ENCODE measurements at regions not wholly inside any gene's neighbourhood (a gene's known extent, or its start where the extent isn't known, plus 50 kb on each side); places are given as distances from the start of the nearest gene placed in this dataset.

- intact Hi-C loops (cut with micrococcal nuclease): no loop called here
- Mint-ChIP-seq H3K4me3 (no peak overlapping the region), H3K27ac (no peak overlapping the region), H3K4me1 (no peaks in the 10 kb centered on the region), H3K36me3 (no peaks in the 10 kb centered on the region), H3K27me3 (peaks cover 7 to 11% of the 10 kb centered on the region in 2 donors), H3K9me3 (peaks cover 0 to 4% (median 0%) of the 10 kb centered on the region in 8 donors)
- POLR2A ChIA-PET (ENCODE audit: partially characterized antibody): no interaction called here
- no peaks in the 10 kb centered on the region for H3K9me3 ChIP-seq (ENCODE audit: control insufficient read depth in 1 of 2, low read length in 2 of 2)
- no peak overlapping the region for H3K4me3 ChIP-seq (ENCODE audit: low read length in 2 of 2)
- DNase-seq: no peak
- CTCF ChIA-PET (ENCODE audit: partially characterized antibody): no interaction called here
- no peaks in the 10 kb centered on the region for H3K4me1 ChIP-seq (ENCODE audit: insufficient read depth, low read length)
- H3K27me3 ChIP-seq (ENCODE audit: insufficient read depth, low read length): no peaks in the 10 kb centered on the region
- H3K36me3 ChIP-seq (ENCODE audit: insufficient read depth, low read length): no peaks in the 10 kb centered on the region
- no peak overlapping the region for H3K27ac ChIP-seq (ENCODE audit: low read depth, low read length)
Measured at GRCh38 chr22:26103023-26103422, 66.2 kb upstream of the SEZ6L start.

- Histone ChIP-seq H3K4me1 (ENCODE audit: insufficient read depth, low read length) (no peaks in the 10 kb centered on the region), H3K9me3 (ENCODE audit: control insufficient read depth in 1 of 2, low read length in 2 of 2) (no peaks in the 10 kb centered on the region), H3K27ac (ENCODE audit: low read depth, low read length) (no peak overlapping the region), H3K27me3 (ENCODE audit: insufficient read depth, low read length) (no peaks in the 10 kb centered on the region), H3K36me3 (ENCODE audit: insufficient read depth, low read length) (no peaks in the 10 kb centered on the region), H3K4me3 (ENCODE audit: low read length in 2 of 2) (no peak overlapping the region)
- H3K4me3 Mint-ChIP-seq: no peak overlapping the region
- intact Hi-C loops (cut with micrococcal nuclease): no loop called here
- H3K36me3 Mint-ChIP-seq: no peaks in the 10 kb centered on the region
- POLR2A ChIA-PET (ENCODE audit: partially characterized antibody): no interaction called here
- DNase-seq: no peak
- CTCF ChIA-PET (ENCODE audit: partially characterized antibody): no interaction called here
- peaks cover 0 to 7% (median 3%) of the 10 kb centered on the region in 8 donors for H3K9me3 Mint-ChIP-seq
- no peaks in the 10 kb centered on the region for H3K4me1 Mint-ChIP-seq
- H3K27ac Mint-ChIP-seq: no peak overlapping the region
- peaks cover 10 to 14% of the 10 kb centered on the region in 2 donors for H3K27me3 Mint-ChIP-seq
Measured at GRCh38 chr22:26106412-26106811, 62.9 kb upstream of the SEZ6L start.

- intact Hi-C loops (cut with micrococcal nuclease): no loop called here
- H3K9me3 Mint-ChIP-seq: peaks cover 0 to 12% (median 2%) of the 10 kb centered on the region in 8 donors
- no peaks in the 10 kb centered on the region for H3K36me3 ChIP-seq (ENCODE audit: insufficient read depth, low read length)
- H3K9me3 ChIP-seq (ENCODE audit: control insufficient read depth in 1 of 2, low read length in 2 of 2): no peaks in the 10 kb centered on the region
- H3K27me3 Mint-ChIP-seq: peaks cover 7 to 15% of the 10 kb centered on the region in 2 donors
- H3K4me1 ChIP-seq (ENCODE audit: insufficient read depth, low read length): no peaks in the 10 kb centered on the region
- ChIA-PET CTCF (ENCODE audit: partially characterized antibody) (no interaction called here), POLR2A (ENCODE audit: partially characterized antibody) (no interaction called here)
- no peaks in the 10 kb centered on the region for H3K36me3 Mint-ChIP-seq
- no peaks in the 10 kb centered on the region for H3K4me1 Mint-ChIP-seq
- no peak for DNase-seq
- no peak overlapping the region for H3K4me3 ChIP-seq (ENCODE audit: low read length in 2 of 2)
- H3K27ac ChIP-seq (ENCODE audit: low read depth, low read length): no peak overlapping the region
- H3K27ac Mint-ChIP-seq: no peak overlapping the region
- H3K4me3 Mint-ChIP-seq: no peak overlapping the region
- H3K27me3 ChIP-seq (ENCODE audit: insufficient read depth, low read length): no peaks in the 10 kb centered on the region
Measured at GRCh38 chr22:26109686-26110315, 59.5 kb upstream of the SEZ6L start.

- Histone ChIP-seq H3K4me1 (ENCODE audit: insufficient read depth, low read length) (no peaks in the 10 kb centered on the region), H3K9me3 (ENCODE audit: control insufficient read depth in 1 of 2, low read length in 2 of 2) (no peaks in the 10 kb centered on the region), H3K36me3 (ENCODE audit: insufficient read depth, low read length) (no peaks in the 10 kb centered on the region), H3K27ac (ENCODE audit: low read depth, low read length) (no peak overlapping the region), H3K4me3 (ENCODE audit: low read length in 2 of 2) (no peak overlapping the region), H3K27me3 (ENCODE audit: insufficient read depth, low read length) (no peaks in the 10 kb centered on the region)
- DNase-seq: no peak
- ChIA-PET CTCF (ENCODE audit: partially characterized antibody) (no interaction called here), POLR2A (ENCODE audit: partially characterized antibody) (no interaction called here)
- Mint-ChIP-seq H3K4me3 (no peak overlapping the region), H3K27me3 (peaks cover 7 to 15% of the 10 kb centered on the region in 2 donors), H3K27ac (no peak overlapping the region), H3K36me3 (no peaks in the 10 kb centered on the region), H3K9me3 (peaks cover 0 to 12% (median 3%) of the 10 kb centered on the region in 8 donors), H3K4me1 (no peaks in the 10 kb centered on the region)
- intact Hi-C loops (cut with micrococcal nuclease): no loop called here
Measured at GRCh38 chr22:26114826-26115225, 54.4 kb upstream of the SEZ6L start.

GRCh38 chr22:26115266-26115665 lies 54.0 kb upstream of the SEZ6L start:
- ChIA-PET CTCF (ENCODE audit: partially characterized antibody) (no interaction called here), POLR2A (ENCODE audit: partially characterized antibody) (no interaction called here)
- no peaks in the 10 kb centered on the region for H3K4me1 Mint-ChIP-seq
- Histone ChIP-seq H3K4me3 (ENCODE audit: low read length in 2 of 2) (no peak overlapping the region), H3K36me3 (ENCODE audit: insufficient read depth, low read length) (no peaks in the 10 kb centered on the region), H3K4me1 (ENCODE audit: insufficient read depth, low read length) (no peaks in the 10 kb centered on the region), H3K9me3 (ENCODE audit: control insufficient read depth in 1 of 2, low read length in 2 of 2) (no peaks in the 10 kb centered on the region), H3K27me3 (ENCODE audit: insufficient read depth, low read length) (no peaks in the 10 kb centered on the region), H3K27ac (ENCODE audit: low read depth, low read length) (no peak overlapping the region)
- no peaks in the 10 kb centered on the region for H3K36me3 Mint-ChIP-seq
- H3K4me3 Mint-ChIP-seq: no peak overlapping the region
- no peak overlapping the region for H3K27ac Mint-ChIP-seq
- H3K27me3 Mint-ChIP-seq: peaks cover 7 to 14% of the 10 kb centered on the region in 2 donors
- intact Hi-C loops (cut with micrococcal nuclease): no loop called here
- no peak for DNase-seq
- H3K9me3 Mint-ChIP-seq: peaks cover 0 to 12% (median 3%) of the 10 kb centered on the region in 8 donors

All from CD4-positive, alpha-beta memory T cell (primary cell).